Panc1 (cell line): ENCODE measurements at regions not wholly inside any gene's neighbourhood (a gene's known extent, or its start where the extent isn't known, plus 50 kb on each side); places are given as distances from the start of the nearest gene placed in this dataset.

Source experiments
- ATAC-seq: fragments of 200-7000 bp; cut with Tn5 transposase; 2 replicates; pipeline ENCODE4 v1.9.1; 2020; ENCODE audit warnings: mild to moderate bottlenecking, moderate library complexity
- BruUV-seq: library from RNA; stranded (reverse); fragments of 400-500 nt; replicated peaks from 2 replicates; lab custom pipeline; 2021; lab: Mats Ljungman, UMichigan
- CTCF ChIA-PET: fragments of 300-600 bp; sonication (Branson Sonifier 250); formaldehyde crosslinking; loops from one replicate; lab custom pipeline; 2022; ENCODE audit warnings: antibody characterized with exemption; lab: Charles Lee
- POLR2A ChIA-PET: fragments of 300-600 bp; sonication (Branson Sonifier 250); formaldehyde crosslinking; loops from one replicate; lab custom pipeline; 2022; ENCODE audit warnings: antibody characterized with exemption; lab: Charles Lee
- DNase-seq: peaks from one replicate; pipeline ENCODE4 v3.0.0-alpha.2; 2010; ENCODE audit warnings: low read depth, low spot score
- H3K27ac ChIP-seq: 2 replicates; pipeline ENCODE4 v1.5.1; 2011; ENCODE audit warnings: mild to moderate bottlenecking, low read length, inconsistent platforms
- H3K27me3 ChIP-seq: fragments of 200-500 bp; sonication (Bioruptor generic); 2 replicates; pipeline ENCODE4 v1.6.0; 2014; ENCODE audit warnings: low read length, inconsistent platforms; ENCODE audit not compliant: control insufficient read depth, insufficient read depth
- H3K36me3 ChIP-seq: fragments of 200-500 bp; sonication (Bioruptor generic); 2 replicates; pipeline ENCODE4 v1.5.1; 2014; ENCODE audit warnings: inconsistent platforms, mild to moderate bottlenecking, low read length, moderate library complexity; ENCODE audit not compliant: control insufficient read depth, insufficient read depth
- H3K4me1 ChIP-seq: 2 replicates; pipeline ENCODE4 v1.5.1; 2011; ENCODE audit warnings: inconsistent platforms, mild to moderate bottlenecking, low read length, moderate library complexity; ENCODE audit not compliant: control insufficient read depth, insufficient read depth
- H3K4me3 ChIP-seq, 2 experiments: 2 replicates each; pipeline ENCODE4 v1.5.1; 2011 to 2012; ENCODE audit warnings: low read depth in 2 of 2, low read length in 2 of 2, mild to moderate bottlenecking in 2 of 2, inconsistent platforms in 1 of 2, moderate library complexity in 1 of 2
- H3K9me3 ChIP-seq: fragments of 200-500 bp; sonication (Bioruptor generic); 2 replicates; pipeline ENCODE4 v1.5.1; 2014; ENCODE audit warnings: low read depth, mild to moderate bottlenecking, inconsistent platforms, low read length, moderate library complexity; ENCODE audit not compliant: control insufficient read depth, insufficient read depth
- POLR2AphosphoS5 ChIP-seq: IDR thresholded peaks from 2 replicates; pipeline ENCODE4 v1.6.1; 2012; ENCODE audit warnings: mild to moderate bottlenecking, low read depth, low read length, moderate library complexity
- SIN3A ChIP-seq: IDR thresholded peaks from 2 replicates; pipeline ENCODE4 v1.6.1; 2012; ENCODE audit warnings: low read depth, mild to moderate bottlenecking, low read length, moderate library complexity, borderline replicate concordance; ENCODE audit not compliant: insufficient read depth
- TCF7L2 ChIP-seq: IDR thresholded peaks from 2 replicates; pipeline ENCODE4 v1.6.1; 2011; ENCODE audit warnings: mild to moderate bottlenecking, low read depth, low read length, inconsistent platforms
- in situ Hi-C: cut with HindIII; loops from 2 replicates; pipeline ENCODE4 v1.10.0; 2016; ENCODE audit warnings: low sequenced_read_pairs, low pct_unique_long_range_greater_than_20kb
- intact Hi-C: fragments of 100-400 bp; cut with micrococcal nuclease; formaldehyde crosslinking; loops from one replicate; pipeline ENCODE4 v1.10.0; 2022; ENCODE audit not compliant: unreplicated experiment
- TF ChIP-seq, protein P1 (sequence below): fragments of 450-650 bp; IDR thresholded peaks from 2 replicates; pipeline ENCODE4 v1.5.1; 2017; ENCODE audit warnings: mild to moderate bottlenecking
- TF ChIP-seq, protein P2 (sequence below), 2 experiments: IDR thresholded peaks; 2 replicates each; pipeline ENCODE4 v1.6.1; 2011 to 2012; ENCODE audit warnings: low read depth in 2 of 2, control low read depth in 1 of 2, low read length in 1 of 2, mild to moderate bottlenecking in 1 of 2, moderate library complexity in 1 of 2; ENCODE audit not compliant: insufficient read depth in 1 of 2

DNA sequence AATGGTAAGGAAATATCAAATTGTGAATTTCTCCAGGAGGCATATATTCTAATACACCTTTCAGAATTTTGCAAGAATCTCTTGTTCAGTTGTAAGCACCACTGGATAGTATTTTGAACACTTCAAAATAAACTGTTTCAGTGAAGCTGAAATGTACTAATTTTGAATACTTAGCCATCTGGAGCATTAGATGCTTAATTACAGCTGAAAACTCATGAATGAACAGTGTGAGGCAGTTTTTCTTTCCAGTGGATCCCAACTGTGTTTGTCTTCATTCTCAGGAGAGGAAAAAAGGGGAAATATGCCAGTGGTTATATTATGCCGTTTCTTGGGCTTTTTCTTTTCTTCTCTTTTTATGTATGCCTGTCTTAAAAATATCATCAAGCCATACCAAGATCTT, 306.0 kb upstream of the SEMA6A start:
- POLR2A ChIA-PET, result no interaction called here

GRCh38 chr5:116880150-116880549, 305.5 kb upstream of the SEMA6A start:
- in situ Hi-C loops, result no loop called here
- Histone ChIP-seq H3K4me3 (no peak overlapping the region), H3K4me1 (no peaks in the 10 kb centered on the region), H3K27ac (no peak overlapping the region), H3K36me3 (no peaks in the 10 kb centered on the region), H3K9me3 (no peaks in the 10 kb centered on the region), H3K27me3 (no peaks in the 10 kb centered on the region)
- BruUV-seq, result no TSS peak
- CTCF ChIA-PET, result no interaction called here
- intact Hi-C loops, result no loop called here
- POLR2A ChIA-PET, result no interaction called here
- DNase-seq (no peak), ATAC-seq (no peak)
- no peak for TF ChIP-seq SIN3A
- TF ChIP-seq POLR2AphosphoS5, result no peak
- TF ChIP-seq, protein P1, sequence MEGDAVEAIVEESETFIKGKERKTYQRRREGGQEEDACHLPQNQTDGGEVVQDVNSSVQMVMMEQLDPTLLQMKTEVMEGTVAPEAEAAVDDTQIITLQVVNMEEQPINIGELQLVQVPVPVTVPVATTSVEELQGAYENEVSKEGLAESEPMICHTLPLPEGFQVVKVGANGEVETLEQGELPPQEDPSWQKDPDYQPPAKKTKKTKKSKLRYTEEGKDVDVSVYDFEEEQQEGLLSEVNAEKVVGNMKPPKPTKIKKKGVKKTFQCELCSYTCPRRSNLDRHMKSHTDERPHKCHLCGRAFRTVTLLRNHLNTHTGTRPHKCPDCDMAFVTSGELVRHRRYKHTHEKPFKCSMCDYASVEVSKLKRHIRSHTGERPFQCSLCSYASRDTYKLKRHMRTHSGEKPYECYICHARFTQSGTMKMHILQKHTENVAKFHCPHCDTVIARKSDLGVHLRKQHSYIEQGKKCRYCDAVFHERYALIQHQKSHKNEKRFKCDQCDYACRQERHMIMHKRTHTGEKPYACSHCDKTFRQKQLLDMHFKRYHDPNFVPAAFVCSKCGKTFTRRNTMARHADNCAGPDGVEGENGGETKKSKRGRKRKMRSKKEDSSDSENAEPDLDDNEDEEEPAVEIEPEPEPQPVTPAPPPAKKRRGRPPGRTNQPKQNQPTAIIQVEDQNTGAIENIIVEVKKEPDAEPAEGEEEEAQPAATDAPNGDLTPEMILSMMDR, result no peak
- no peak for TF ChIP-seq TCF7L2
- TF ChIP-seq, protein P2, sequence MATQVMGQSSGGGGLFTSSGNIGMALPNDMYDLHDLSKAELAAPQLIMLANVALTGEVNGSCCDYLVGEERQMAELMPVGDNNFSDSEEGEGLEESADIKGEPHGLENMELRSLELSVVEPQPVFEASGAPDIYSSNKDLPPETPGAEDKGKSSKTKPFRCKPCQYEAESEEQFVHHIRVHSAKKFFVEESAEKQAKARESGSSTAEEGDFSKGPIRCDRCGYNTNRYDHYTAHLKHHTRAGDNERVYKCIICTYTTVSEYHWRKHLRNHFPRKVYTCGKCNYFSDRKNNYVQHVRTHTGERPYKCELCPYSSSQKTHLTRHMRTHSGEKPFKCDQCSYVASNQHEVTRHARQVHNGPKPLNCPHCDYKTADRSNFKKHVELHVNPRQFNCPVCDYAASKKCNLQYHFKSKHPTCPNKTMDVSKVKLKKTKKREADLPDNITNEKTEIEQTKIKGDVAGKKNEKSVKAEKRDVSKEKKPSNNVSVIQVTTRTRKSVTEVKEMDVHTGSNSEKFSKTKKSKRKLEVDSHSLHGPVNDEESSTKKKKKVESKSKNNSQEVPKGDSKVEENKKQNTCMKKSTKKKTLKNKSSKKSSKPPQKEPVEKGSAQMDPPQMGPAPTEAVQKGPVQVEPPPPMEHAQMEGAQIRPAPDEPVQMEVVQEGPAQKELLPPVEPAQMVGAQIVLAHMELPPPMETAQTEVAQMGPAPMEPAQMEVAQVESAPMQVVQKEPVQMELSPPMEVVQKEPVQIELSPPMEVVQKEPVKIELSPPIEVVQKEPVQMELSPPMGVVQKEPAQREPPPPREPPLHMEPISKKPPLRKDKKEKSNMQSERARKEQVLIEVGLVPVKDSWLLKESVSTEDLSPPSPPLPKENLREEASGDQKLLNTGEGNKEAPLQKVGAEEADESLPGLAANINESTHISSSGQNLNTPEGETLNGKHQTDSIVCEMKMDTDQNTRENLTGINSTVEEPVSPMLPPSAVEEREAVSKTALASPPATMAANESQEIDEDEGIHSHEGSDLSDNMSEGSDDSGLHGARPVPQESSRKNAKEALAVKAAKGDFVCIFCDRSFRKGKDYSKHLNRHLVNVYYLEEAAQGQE (IDR thresholded peaks at IDR 0.05; ENCODE audit: insufficient read depth in 1 of 2, low read depth in 2 of 2, low read length in 1 of 2), result no peak

More for the DNA sequence above, 306.0 kb upstream of the SEMA6A start:
- in situ Hi-C loops, result no loop called here
- DNase-seq, result no peak
- Histone ChIP-seq H3K4me3 (no peak overlapping the region), H3K27me3 (no peaks in the 10 kb centered on the region), H3K36me3 (no peaks in the 10 kb centered on the region), H3K4me1 (no peaks in the 10 kb centered on the region), H3K27ac (no peak overlapping the region), H3K9me3 (no peaks in the 10 kb centered on the region)
- CTCF ChIA-PET, result interaction anchor here (0.6 kb wide), 1 partner anchor 26 kb away, joined by 9 read pairs; no protein-coding TSS in a partner anchor
- no peak for TF ChIP-seq TCF7L2
- ATAC-seq, result no peak
- intact Hi-C loops, result no loop called here
- BruUV-seq, result no TSS peak

DNA sequence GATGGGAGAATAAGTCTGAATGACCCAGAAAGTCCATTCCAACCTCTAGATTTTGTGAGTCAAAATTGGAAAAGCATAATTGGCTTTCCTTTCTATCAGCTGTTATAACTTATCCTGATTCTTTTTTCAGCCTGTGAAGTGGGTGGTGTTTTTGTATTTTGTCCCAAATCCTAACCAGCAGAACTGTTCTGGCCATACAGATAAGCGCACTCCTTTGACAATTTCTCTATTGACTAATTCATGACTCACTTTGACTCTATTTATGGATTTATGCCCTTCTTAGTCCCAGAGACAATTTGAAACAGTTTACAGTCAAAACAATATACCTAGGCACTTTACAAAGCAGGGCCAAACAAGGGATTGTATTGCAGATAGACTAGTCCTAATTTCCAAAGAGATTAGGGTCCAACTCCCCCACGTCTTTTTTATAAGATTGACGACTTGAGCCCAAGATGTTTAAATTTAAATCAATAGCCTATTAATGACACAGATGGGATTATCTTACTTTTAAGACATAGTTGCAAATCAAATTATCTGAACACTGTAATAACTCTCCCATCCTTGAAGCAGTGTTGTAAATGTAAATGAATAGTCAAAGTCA, 301.7 kb upstream of the SEMA6A start:
- H3K27ac ChIP-seq, result no peak overlapping the region
- TF ChIP-seq, protein P1, result no peak
- TF ChIP-seq, protein P2 (IDR thresholded peaks at IDR 0.05; ENCODE audit: insufficient read depth in 1 of 2, low read depth in 2 of 2, low read length in 1 of 2), result no peak
- no peak for TF ChIP-seq TCF7L2
- no peak for TF ChIP-seq POLR2AphosphoS5
- in situ Hi-C loops (no loop called here), intact Hi-C loops (no loop called here)
- H3K4me3 ChIP-seq, result no peak overlapping the region
- no peak for ATAC-seq
- H3K4me1 ChIP-seq, result no peaks in the 10 kb centered on the region
- BruUV-seq, result no TSS peak
- no peak for DNase-seq
- no peaks in the 10 kb centered on the region for H3K36me3 ChIP-seq
- no peaks in the 10 kb centered on the region for H3K27me3 ChIP-seq
- POLR2A ChIA-PET, result no interaction called here
- no peaks in the 10 kb centered on the region for H3K9me3 ChIP-seq
- CTCF ChIA-PET, result no interaction called here
